WTC11 (cell line): ENCODE measurements at regions not wholly inside any gene's neighbourhood (a gene's known extent, or its start where the extent isn't known, plus 50 kb on each side); places are given as distances from the start of the nearest gene placed in this dataset.

Experiments used
- ATAC-seq: fragments of 200-7000 bp; cut with Tn5 transposase; 2 replicates; pipeline ENCODE4 v1.10.0; 2021; ENCODE audit warnings: mild to moderate bottlenecking, moderate library complexity
- CTCF ChIA-PET: fragments of 300-600 bp; sonication (Branson Sonifier 250); formaldehyde crosslinking; loops from one replicate; lab custom pipeline; 2021; ENCODE audit warnings: antibody characterized with exemption; lab: Charles Lee
- POLR2A ChIA-PET: fragments of 350-600 bp; sonication (Branson Sonifier 250); formaldehyde crosslinking; loops from one replicate; lab custom pipeline; 2021; ENCODE audit warnings: antibody characterized with exemption; lab: Charles Lee
- DNase-seq: peaks from one replicate; pipeline ENCODE4 v3.0.0; 2021; ENCODE audit warnings: low spot score
- H3K27ac Mint-ChIP-seq: 2 replicates; pipeline ENCODE4 v1.8.0; 2021; ENCODE audit warnings: mixed read lengths
- H3K27me3 Mint-ChIP-seq: 2 replicates; pipeline ENCODE4 v1.8.0; 2021; ENCODE audit warnings: low read depth, mild to moderate bottlenecking, moderate library complexity, mixed read lengths
- H3K36me3 Mint-ChIP-seq: 2 replicates; pipeline ENCODE4 v1.8.0; 2021; ENCODE audit warnings: mixed read lengths
- H3K4me1 Mint-ChIP-seq: 2 replicates; pipeline ENCODE4 v1.8.0; 2022; ENCODE audit warnings: mixed read lengths
- H3K4me3 Mint-ChIP-seq: 2 replicates; pipeline ENCODE4 v1.8.0; 2021; ENCODE audit warnings: mild to moderate bottlenecking, moderate library complexity, mixed read lengths
- H3K9me3 Mint-ChIP-seq: 2 replicates; pipeline ENCODE4 v1.8.0; 2021; ENCODE audit warnings: mixed read lengths
- CBFB ChIP-seq: sonication (generic); formaldehyde crosslinking; IDR thresholded peaks from 2 replicates; pipeline ENCODE4 v1.8.1; 2022; ENCODE audit warnings: mild to moderate bottlenecking, low read depth, missing genetic modification reagents
- CTCF ChIP-seq: fragments of 200-600 bp; IDR thresholded peaks from 2 replicates; pipeline ENCODE4 v1.8.0; 2022; ENCODE audit warnings: antibody characterized with exemption
- GABPB1 ChIP-seq: sonication (generic); formaldehyde crosslinking; IDR thresholded peaks from 2 replicates; pipeline ENCODE4 v1.8.1; 2023; ENCODE audit warnings: mild to moderate bottlenecking, missing genetic modification reagents
- HMGA2 ChIP-seq: fragments of 250-450 bp; sonication (Bioruptor Pico); IDR thresholded peaks from 2 replicates; pipeline ENCODE4 v1.4.0; 2021; ENCODE audit warnings: mild to moderate bottlenecking, moderate library complexity
- MLX ChIP-seq: sonication (generic); formaldehyde crosslinking; IDR thresholded peaks from 2 replicates; pipeline ENCODE4 v1.8.1; 2023; ENCODE audit warnings: mild to moderate bottlenecking, missing genetic modification reagents, moderate library complexity
- PRDM15 ChIP-seq: sonication (generic); formaldehyde crosslinking; IDR thresholded peaks from 2 replicates; pipeline ENCODE4 v1.8.0; 2022; ENCODE audit warnings: missing genetic modification reagents
- RELA ChIP-seq: sonication (generic); formaldehyde crosslinking; IDR thresholded peaks from 2 replicates; pipeline ENCODE4 v1.8.1; 2022; ENCODE audit warnings: missing genetic modification reagents, mild to moderate bottlenecking, borderline replicate concordance
- RORB ChIP-seq: fragments of 250-450 bp; sonication (Bioruptor Pico); IDR thresholded peaks from 2 replicates; pipeline ENCODE4 v1.9.0; 2021; ENCODE audit warnings: mild to moderate bottlenecking
- ZMAT4 ChIP-seq: fragments of 250-450 bp; sonication (Bioruptor Pico); IDR thresholded peaks from 2 replicates; pipeline ENCODE4 v1.9.0; 2021; ENCODE audit warnings: mild to moderate bottlenecking
- ZNF219 ChIP-seq: sonication (generic); formaldehyde crosslinking; IDR thresholded peaks from 2 replicates; pipeline ENCODE4 v1.8.0; 2023; ENCODE audit warnings: missing genetic modification reagents, mild to moderate bottlenecking, borderline replicate concordance
- ZNF232 ChIP-seq: sonication (generic); formaldehyde crosslinking; IDR thresholded peaks from 2 replicates; pipeline ENCODE4 v1.8.0; 2022; ENCODE audit warnings: mild to moderate bottlenecking, missing genetic modification reagents
- ZNF532 ChIP-seq: fragments of 250-450 bp; sonication (Bioruptor Pico); IDR thresholded peaks from 2 replicates; pipeline ENCODE4 v1.9.0; 2021; ENCODE audit warnings: mild to moderate bottlenecking, borderline replicate concordance

GRCh38 chr18:41561961-41562360, 393.1 kb upstream of the PIK3C3 start (continued):
- no peak for TF ChIP-seq ZNF532 (CRISPR knock-in tag)
- no peak for TF ChIP-seq GABPB1
- TF ChIP-seq PRDM15 (CRISPR knock-in tag) = no peak
- TF ChIP-seq ZNF219 (CRISPR knock-in tag) = no peak
- TF ChIP-seq MLX (CRISPR knock-in tag) = no peak
- no peak for TF ChIP-seq ZNF232 (CRISPR knock-in tag)
- TF ChIP-seq, all 79 proteins: peak for 0

GRCh38 chr18:41558715-41559114, 396.3 kb upstream of the PIK3C3 start:
- TF ChIP-seq RORB = no peak
- no peak for TF ChIP-seq CTCF
- no peak for TF ChIP-seq HMGA2 (CRISPR knock-in tag)
- no peak for TF ChIP-seq ZMAT4 (CRISPR knock-in tag)
- no peak for TF ChIP-seq CBFB (CRISPR knock-in tag)
- no peak for DNase-seq
- no peak overlapping the region for H3K4me3 Mint-ChIP-seq
- no peaks in the 10 kb centered on the region for H3K9me3 Mint-ChIP-seq
- no peaks in the 10 kb centered on the region for H3K36me3 Mint-ChIP-seq
- no peak overlapping the region; the same call in 1 of the 2 replicates for H3K27ac Mint-ChIP-seq
- H3K4me1 Mint-ChIP-seq = peaks cover 5% of the 10 kb centered on the region; the same call in 1 of the 2 replicates
- ATAC-seq = no peak
- H3K27me3 Mint-ChIP-seq = no peaks in the 10 kb centered on the region
- CTCF ChIA-PET = no interaction called here
- POLR2A ChIA-PET = no interaction called here

GRCh38 chr18:41553716-41554115, 401.3 kb upstream of the PIK3C3 start:
- Mint-ChIP-seq H3K4me1 (peaks cover 5% of the 10 kb centered on the region; the same call in 1 of the 2 replicates), H3K9me3 (no peaks in the 10 kb centered on the region), H3K27me3 (no peaks in the 10 kb centered on the region), H3K36me3 (no peaks in the 10 kb centered on the region), H3K4me3 (no peak overlapping the region), H3K27ac (no peak overlapping the region)
- CTCF ChIA-PET = no interaction called here
- ATAC-seq (no peak), DNase-seq (no peak)
- no peak for TF ChIP-seq GABPB1
- no peak for TF ChIP-seq ZNF219 (CRISPR knock-in tag)
- no peak for TF ChIP-seq RELA (CRISPR knock-in tag)
- POLR2A ChIA-PET = no interaction called here
